ACHN (cell line): ENCODE measurements at regions not wholly inside any gene's neighbourhood (a gene's known extent, or its start where the extent isn't known, plus 50 kb on each side); places are given as distances from the start of the nearest gene placed in this dataset.

ENCODE experiments used
- DNase-seq: peaks from one replicate; pipeline ENCODE4 v3.0.0-alpha.2; 2015
- in situ Hi-C: cut with HindIII; loops from 2 replicates; pipeline ENCODE4 v1.10.0; 2017; ENCODE audit warnings: low sequenced_read_pairs, low pct_ligation_motif_present, low pct_unique_long_range_greater_than_20kb

- in situ Hi-C loops: no loop called here
- no peak for DNase-seq
These were observed 312.4 kb downstream of the FOXG1 start for GRCh38 chr14:29078810-29079522.

GRCh38 chr14:29085546-29085945 lies 319.0 kb downstream of the FOXG1 start:
- DNase-seq: peak; percentile 29

GRCh38 chr14:29089849-29090248 lies 323.3 kb downstream of the FOXG1 start:
- DNase-seq: no peak
- in situ Hi-C loops: no loop called here

More at GRCh38 chr14:29085546-29085945, 319.0 kb downstream of the FOXG1 start:
- in situ Hi-C loops: no loop called here

- in situ Hi-C loops: no loop called here
- no peak for DNase-seq
These were observed 325.5 kb downstream of the FOXG1 start for GRCh38 chr14:29092121-29092520.

- in situ Hi-C loops: no loop called here
- no peak for DNase-seq
These were observed 330.9 kb downstream of the FOXG1 start for GRCh38 chr14:29097476-29097875.

- no peak for DNase-seq
- in situ Hi-C loops: no loop called here
These were observed 332.1 kb downstream of the FOXG1 start for GRCh38 chr14:29098656-29099055.

GRCh38 chr14:29102266-29102665 lies 335.7 kb downstream of the FOXG1 start:
- DNase-seq: no peak
- in situ Hi-C loops: no loop called here

- in situ Hi-C loops: no loop called here
- DNase-seq: no peak
These were observed 336.4 kb downstream of the FOXG1 start for GRCh38 chr14:29102996-29103395.

- in situ Hi-C loops: no loop called here
- DNase-seq: no peak
These were observed 342.3 kb downstream of the FOXG1 start for GRCh38 chr14:29108908-29109307.

- in situ Hi-C loops: no loop called here
- DNase-seq: no peak
These were observed 343.0 kb downstream of the FOXG1 start for GRCh38 chr14:29109589-29109988.

GRCh38 chr14:29111554-29111953 lies 345.0 kb downstream of the FOXG1 start:
- in situ Hi-C loops: no loop called here
- no peak for DNase-seq

- in situ Hi-C loops: no loop called here
- DNase-seq: no peak
These were observed 356.4 kb downstream of the FOXG1 start for GRCh38 chr14:29123017-29123416.

GRCh38 chr14:29126361-29126760 lies 359.8 kb downstream of the FOXG1 start:
- in situ Hi-C loops: no loop called here

GRCh38 chr14:29126865-29127264 lies 360.3 kb downstream of the FOXG1 start:
- DNase-seq: no peak
- in situ Hi-C loops: no loop called here

More at GRCh38 chr14:29126361-29126760, 359.8 kb downstream of the FOXG1 start:
- DNase-seq: no peak

GRCh38 chr14:29140016-29140415 lies 373.4 kb downstream of the FOXG1 start:
- in situ Hi-C loops: no loop called here
- no peak for DNase-seq

- no peak for DNase-seq
- in situ Hi-C loops: no loop called here
These were observed 378.0 kb downstream of the FOXG1 start for GRCh38 chr14:29144621-29145020.

GRCh38 chr14:29148221-29148620 lies 381.6 kb downstream of the FOXG1 start:
- no peak for DNase-seq
- in situ Hi-C loops: no loop called here

- no peak for DNase-seq
- in situ Hi-C loops: no loop called here
These were observed 383.2 kb downstream of the FOXG1 start for GRCh38 chr14:29149798-29150197.

- DNase-seq: no peak
- in situ Hi-C loops: no loop called here
These were observed 384.1 kb downstream of the FOXG1 start for GRCh38 chr14:29150659-29151058.

GRCh38 chr14:29156096-29156495 lies 389.5 kb downstream of the FOXG1 start:
- in situ Hi-C loops: no loop called here

GRCh38 chr14:29161593-29161992 lies 395.0 kb downstream of the FOXG1 start:
- in situ Hi-C loops: no loop called here
- DNase-seq: no peak

More at GRCh38 chr14:29156096-29156495, 389.5 kb downstream of the FOXG1 start:
- DNase-seq: no peak
